RWPE1 (cell line): ENCODE measurements at regions not wholly inside any gene's neighbourhood (a gene's known extent, or its start where the extent isn't known, plus 50 kb on each side); places are given as distances from the start of the nearest gene placed in this dataset.

ENCODE experiments used
- CTCF ChIA-PET: fragments of 350-600 bp; sonication (Branson Sonifier 250); formaldehyde crosslinking; extraction: SDS; loops from one replicate; lab custom pipeline; 2021; lab: Yijun Ruan, JAX
- POLR2A ChIA-PET: fragments of 400-600 bp; formaldehyde crosslinking; extraction: SDS; loops from one replicate; lab custom pipeline; 2020; ENCODE audit warnings: antibody characterized with exemption; ENCODE audit not compliant: low non-redundant PET; lab: Yijun Ruan, JAX
- DNase-seq: peaks from one replicate; pipeline ENCODE4 v3.0.0; 2012; ENCODE audit warnings: low spot score
- H3K27ac ChIP-seq: fragments of 450-650 bp; 2 replicates; pipeline ENCODE4 v1.5.1; 2017
- TF ChIP-seq, protein P1 (sequence below): fragments of 450-650 bp; conservative IDR thresholded peaks from 2 replicates; pipeline ENCODE4 v1.5.1; 2017; ENCODE audit warnings: low read depth, mild to moderate bottlenecking

DNA sequence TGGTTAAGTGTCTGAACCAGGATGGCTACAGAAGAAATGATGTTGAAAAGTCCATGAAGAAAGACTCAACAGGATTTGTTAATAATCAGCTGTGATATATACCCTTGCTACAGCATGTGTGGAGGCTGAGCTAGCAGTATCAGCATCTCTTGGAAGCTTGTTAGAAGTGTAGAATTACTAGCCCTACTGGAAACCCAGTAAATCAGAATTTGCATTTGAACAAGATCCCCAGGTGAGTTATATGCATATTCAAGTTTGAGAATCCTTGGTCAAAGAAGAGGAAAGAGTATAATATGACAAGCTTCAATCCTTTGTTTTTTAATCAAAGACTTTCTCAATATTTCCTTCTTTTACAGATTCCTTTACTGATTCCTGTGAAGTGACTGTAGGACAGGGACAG lies 109.0 kb upstream of the KCNJ3 start:
- TF ChIP-seq, protein P1, sequence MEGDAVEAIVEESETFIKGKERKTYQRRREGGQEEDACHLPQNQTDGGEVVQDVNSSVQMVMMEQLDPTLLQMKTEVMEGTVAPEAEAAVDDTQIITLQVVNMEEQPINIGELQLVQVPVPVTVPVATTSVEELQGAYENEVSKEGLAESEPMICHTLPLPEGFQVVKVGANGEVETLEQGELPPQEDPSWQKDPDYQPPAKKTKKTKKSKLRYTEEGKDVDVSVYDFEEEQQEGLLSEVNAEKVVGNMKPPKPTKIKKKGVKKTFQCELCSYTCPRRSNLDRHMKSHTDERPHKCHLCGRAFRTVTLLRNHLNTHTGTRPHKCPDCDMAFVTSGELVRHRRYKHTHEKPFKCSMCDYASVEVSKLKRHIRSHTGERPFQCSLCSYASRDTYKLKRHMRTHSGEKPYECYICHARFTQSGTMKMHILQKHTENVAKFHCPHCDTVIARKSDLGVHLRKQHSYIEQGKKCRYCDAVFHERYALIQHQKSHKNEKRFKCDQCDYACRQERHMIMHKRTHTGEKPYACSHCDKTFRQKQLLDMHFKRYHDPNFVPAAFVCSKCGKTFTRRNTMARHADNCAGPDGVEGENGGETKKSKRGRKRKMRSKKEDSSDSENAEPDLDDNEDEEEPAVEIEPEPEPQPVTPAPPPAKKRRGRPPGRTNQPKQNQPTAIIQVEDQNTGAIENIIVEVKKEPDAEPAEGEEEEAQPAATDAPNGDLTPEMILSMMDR, result no peak
- ChIA-PET CTCF (no interaction called here), POLR2A (no interaction called here)
- no peak overlapping the region for H3K27ac ChIP-seq
- no peak for DNase-seq

DNA sequence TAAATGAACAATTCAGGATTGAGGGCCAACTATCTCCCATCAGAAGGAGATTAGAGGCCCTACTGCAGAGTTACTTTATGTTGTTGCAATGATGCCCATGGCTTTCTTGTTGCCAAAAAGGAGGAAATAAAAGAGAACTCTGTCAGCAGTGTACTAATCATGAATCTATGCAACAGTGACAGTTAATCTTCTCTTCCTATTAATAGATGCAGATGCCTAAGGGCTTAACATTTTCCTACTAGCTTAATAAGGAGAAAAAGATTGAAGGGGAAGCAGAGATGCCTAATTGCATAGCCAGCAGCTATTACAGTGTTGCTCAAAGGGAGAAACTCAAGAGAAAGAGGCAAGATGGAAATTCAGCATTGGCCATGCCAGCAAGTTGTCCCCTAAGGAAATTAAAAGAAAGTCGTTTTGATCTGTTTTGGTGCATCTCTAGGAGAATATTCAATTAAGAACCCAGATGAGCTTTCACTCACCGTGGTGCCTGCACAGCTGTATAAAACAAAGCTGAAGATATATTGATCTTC lies 107.1 kb upstream of the KCNJ3 start:
- H3K27ac ChIP-seq, result no peak overlapping the region
- TF ChIP-seq, protein P1, result no peak
- no peak for DNase-seq
- ChIA-PET CTCF (no interaction called here), POLR2A (no interaction called here)

DNA sequence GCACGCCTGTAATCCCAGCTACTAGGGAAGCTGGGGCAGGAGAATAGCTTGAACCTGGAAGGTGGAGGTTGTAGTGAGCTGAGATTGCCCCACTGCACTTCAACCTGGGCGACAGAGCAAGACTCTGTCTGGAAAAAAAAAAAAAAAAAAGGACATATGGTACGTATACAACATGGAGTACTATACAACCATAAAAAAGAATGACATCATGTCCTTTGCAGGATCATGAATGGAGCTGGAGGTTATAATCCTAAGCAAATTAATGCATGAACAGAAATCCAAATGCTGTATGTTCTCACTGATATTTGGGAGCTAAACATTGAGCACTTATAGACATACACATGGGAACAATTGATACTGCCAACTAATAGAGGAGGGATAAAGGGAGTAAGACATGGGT lies 99.3 kb upstream of the KCNJ3 start:
- DNase-seq, result no peak
- ChIA-PET CTCF (no interaction called here), POLR2A (no interaction called here)
- H3K27ac ChIP-seq, result no peak overlapping the region
- TF ChIP-seq, protein P1, result no peak

DNA sequence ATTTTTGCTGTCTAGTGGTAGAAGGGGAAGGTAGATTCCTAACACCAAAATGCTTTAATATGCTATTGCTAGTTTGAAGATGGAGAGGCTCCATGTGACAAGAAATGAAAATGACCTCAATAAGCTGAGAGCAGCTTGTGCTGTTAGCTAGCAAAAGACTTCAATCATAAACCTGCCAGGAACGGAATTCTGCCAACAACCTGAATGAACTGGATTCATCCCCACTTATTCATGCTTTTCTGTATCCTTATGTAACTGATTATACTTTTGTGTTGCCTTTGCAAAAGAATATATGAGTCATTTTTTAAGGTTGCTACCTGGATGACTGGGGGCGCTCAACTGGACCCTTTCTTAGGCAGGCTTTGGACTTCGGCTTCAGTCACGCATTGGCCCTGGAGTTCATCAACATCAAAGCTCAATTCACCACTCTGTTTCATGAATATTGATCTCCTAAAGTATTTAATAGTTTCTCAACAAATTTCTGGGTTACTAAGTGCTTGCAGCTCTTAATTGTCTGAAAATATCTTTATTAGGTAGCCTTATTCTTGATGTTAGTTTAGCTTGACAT lies 97.5 kb upstream of the KCNJ3 start:
- TF ChIP-seq, protein P1, result no peak
- ChIA-PET POLR2A (no interaction called here), CTCF (no interaction called here)
- no peak for DNase-seq
- no peak overlapping the region for H3K27ac ChIP-seq

DNA sequence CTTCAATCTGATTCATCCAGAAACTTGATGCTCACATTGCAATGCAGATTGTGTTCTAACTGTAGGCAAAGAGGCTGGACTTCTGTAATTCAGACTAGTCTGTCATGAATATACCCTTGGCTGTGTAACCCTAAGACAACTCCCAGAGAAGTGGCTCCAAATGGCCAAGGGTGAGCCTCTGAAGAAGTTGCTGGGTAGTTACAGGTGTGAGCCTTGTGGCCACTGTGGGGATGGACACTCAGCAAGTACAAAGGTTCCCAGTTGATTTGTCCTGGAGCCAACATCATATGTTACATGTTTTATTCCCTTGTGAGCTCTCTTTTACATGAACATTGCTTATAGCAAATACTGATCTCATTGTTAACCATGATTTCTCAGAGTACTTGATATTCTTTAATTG lies 94.8 kb upstream of the KCNJ3 start:
- TF ChIP-seq, protein P1, result no peak
- POLR2A ChIA-PET, result no interaction called here
- CTCF ChIA-PET, result no interaction called here
- no peak overlapping the region for H3K27ac ChIP-seq
- DNase-seq, result no peak

DNA sequence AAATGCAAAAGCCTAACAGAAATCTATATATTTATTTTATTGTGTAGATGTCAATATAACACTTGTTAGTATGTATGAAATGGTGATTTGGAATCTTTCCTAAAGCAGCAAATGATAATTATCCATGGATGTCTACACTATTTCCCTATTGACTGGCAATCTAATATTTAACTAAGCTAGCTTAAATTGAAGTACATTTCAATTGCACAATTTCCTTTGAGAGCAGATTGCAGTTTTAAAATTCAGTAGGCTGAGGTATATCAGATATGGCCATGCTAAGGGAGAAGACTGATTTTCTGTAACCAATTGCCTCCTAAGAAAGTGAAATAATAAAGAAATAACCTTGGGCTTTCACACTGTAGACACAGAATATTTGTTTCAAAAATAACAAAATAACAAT lies 90.1 kb upstream of the KCNJ3 start:
- CTCF ChIA-PET, result interaction anchor here (0.7 kb wide), 1 partner anchor 47 kb away, joined by 3 read pairs; no protein-coding TSS in a partner anchor
- POLR2A ChIA-PET, result no interaction called here
- TF ChIP-seq, protein P1, result no peak
- no peak overlapping the region for H3K27ac ChIP-seq
- no peak for DNase-seq
